ENCODE measurements at regions not wholly inside any gene's neighbourhood (a gene's known extent, or its start where the extent isn't known, plus 50 kb on each side); places are given as distances from the start of the nearest gene placed in this dataset.

GRCh38 chr3:162774613-162775100 is 1278.0 kb downstream of the OTOL1 start:
- Histone ChIP-seq H3K4me1 (ENCODE audit: control insufficient read depth in 3 of 3, insufficient read depth in 3 of 3, low read length in 3 of 3) (no peaks in the 10 kb centered on the region), H3K9me3 (ENCODE audit: control insufficient read depth in 3 of 3, low read length in 3 of 3) (no peaks in the 10 kb centered on the region), H3K36me3 (ENCODE audit: control insufficient read depth in 3 of 3, insufficient read depth in 3 of 3, low read length in 3 of 3) (no peaks in the 10 kb centered on the region), H3K27me3 (ENCODE audit: control insufficient read depth in 3 of 3, insufficient read depth in 3 of 3, low read length in 3 of 3) (no peaks in the 10 kb centered on the region), H3K9ac (ENCODE audit: low read depth in 1 of 3, low read length in 3 of 3) (no peak overlapping the region), H3K4me3 (ENCODE audit: low read length in 3 of 3) (no peak overlapping the region), H3K27ac (ENCODE audit: low read depth, low read length) (no peak overlapping the region)

GRCh38 chr3:162776148-162776547 is 1279.5 kb downstream of the OTOL1 start:
- no peaks in the 10 kb centered on the region for H3K9me3 ChIP-seq (ENCODE audit: control insufficient read depth in 3 of 3, low read length in 3 of 3)
- H3K36me3 ChIP-seq (ENCODE audit: control insufficient read depth in 3 of 3, insufficient read depth in 3 of 3, low read length in 3 of 3): no peaks in the 10 kb centered on the region
- no peak overlapping the region for H3K4me3 ChIP-seq (ENCODE audit: low read length in 3 of 3)
- no peaks in the 10 kb centered on the region for H3K27me3 ChIP-seq (ENCODE audit: control insufficient read depth in 3 of 3, insufficient read depth in 3 of 3, low read length in 3 of 3)
- H3K27ac ChIP-seq (ENCODE audit: low read depth, low read length): no peak overlapping the region
- no peaks in the 10 kb centered on the region for H3K4me1 ChIP-seq (ENCODE audit: control insufficient read depth in 3 of 3, insufficient read depth in 3 of 3, low read length in 3 of 3)
- no peak overlapping the region for H3K9ac ChIP-seq (ENCODE audit: low read depth in 1 of 3, low read length in 3 of 3)

GRCh38 chr3:162777118-162777517 is 1280.5 kb downstream of the OTOL1 start:
- no peak overlapping the region for H3K4me3 ChIP-seq (ENCODE audit: low read length in 3 of 3)
- H3K36me3 ChIP-seq (ENCODE audit: control insufficient read depth in 3 of 3, insufficient read depth in 3 of 3, low read length in 3 of 3): no peaks in the 10 kb centered on the region
- no peaks in the 10 kb centered on the region for H3K27me3 ChIP-seq (ENCODE audit: control insufficient read depth in 3 of 3, insufficient read depth in 3 of 3, low read length in 3 of 3)
- no peak overlapping the region for H3K27ac ChIP-seq (ENCODE audit: low read depth, low read length)
- H3K4me1 ChIP-seq (ENCODE audit: control insufficient read depth in 3 of 3, insufficient read depth in 3 of 3, low read length in 3 of 3): no peaks in the 10 kb centered on the region
- no peak overlapping the region for H3K9ac ChIP-seq (ENCODE audit: low read depth in 1 of 3, low read length in 3 of 3)
- H3K9me3 ChIP-seq (ENCODE audit: control insufficient read depth in 3 of 3, low read length in 3 of 3): no peaks in the 10 kb centered on the region

GRCh38 chr3:162780313-162780712 is 1283.7 kb downstream of the OTOL1 start:
- no peaks in the 10 kb centered on the region for H3K27me3 ChIP-seq (ENCODE audit: control insufficient read depth in 3 of 3, insufficient read depth in 3 of 3, low read length in 3 of 3)

GRCh38 chr3:162799910-162800309 is 1303.3 kb downstream of the OTOL1 start:
- Histone ChIP-seq H3K9me3 (ENCODE audit: control insufficient read depth in 3 of 3, low read length in 3 of 3) (no peaks in the 10 kb centered on the region), H3K27ac (ENCODE audit: low read depth, low read length) (no peak overlapping the region), H3K4me1 (ENCODE audit: control insufficient read depth in 3 of 3, insufficient read depth in 3 of 3, low read length in 3 of 3) (no peaks in the 10 kb centered on the region), H3K9ac (ENCODE audit: low read depth in 1 of 3, low read length in 3 of 3) (no peak overlapping the region), H3K36me3 (ENCODE audit: control insufficient read depth in 3 of 3, insufficient read depth in 3 of 3, low read length in 3 of 3) (no peaks in the 10 kb centered on the region), H3K4me3 (ENCODE audit: low read length in 3 of 3) (no peak overlapping the region), H3K27me3 (ENCODE audit: control insufficient read depth in 3 of 3, insufficient read depth in 3 of 3, low read length in 3 of 3) (no peaks in the 10 kb centered on the region)

More at GRCh38 chr3:162780313-162780712, 1283.7 kb downstream of the OTOL1 start:
- H3K9me3 ChIP-seq (ENCODE audit: control insufficient read depth in 3 of 3, low read length in 3 of 3): no peaks in the 10 kb centered on the region
- no peak overlapping the region for H3K4me3 ChIP-seq (ENCODE audit: low read length in 3 of 3)
- H3K4me1 ChIP-seq (ENCODE audit: control insufficient read depth in 3 of 3, insufficient read depth in 3 of 3, low read length in 3 of 3): no peaks in the 10 kb centered on the region
- no peak overlapping the region for H3K27ac ChIP-seq (ENCODE audit: low read depth, low read length)
- no peaks in the 10 kb centered on the region for H3K36me3 ChIP-seq (ENCODE audit: control insufficient read depth in 3 of 3, insufficient read depth in 3 of 3, low read length in 3 of 3)
- H3K9ac ChIP-seq (ENCODE audit: low read depth in 1 of 3, low read length in 3 of 3): no peak overlapping the region

GRCh38 chr3:162802228-162802965 is 1305.8 kb downstream of the OTOL1 start:
- H3K36me3 ChIP-seq (ENCODE audit: control insufficient read depth in 3 of 3, insufficient read depth in 3 of 3, low read length in 3 of 3): no peaks in the 10 kb centered on the region
- H3K4me3 ChIP-seq (ENCODE audit: low read length in 3 of 3): no peak overlapping the region
- no peak overlapping the region for H3K27ac ChIP-seq (ENCODE audit: low read depth, low read length)
- no peaks in the 10 kb centered on the region for H3K4me1 ChIP-seq (ENCODE audit: control insufficient read depth in 3 of 3, insufficient read depth in 3 of 3, low read length in 3 of 3)
- no peaks in the 10 kb centered on the region for H3K9me3 ChIP-seq (ENCODE audit: control insufficient read depth in 3 of 3, low read length in 3 of 3)
- H3K27me3 ChIP-seq (ENCODE audit: control insufficient read depth in 3 of 3, insufficient read depth in 3 of 3, low read length in 3 of 3): no peaks in the 10 kb centered on the region
- H3K9ac ChIP-seq (ENCODE audit: low read depth in 1 of 3, low read length in 3 of 3): no peak overlapping the region

GRCh38 chr3:162810776-162811175 is 1314.2 kb downstream of the OTOL1 start:
- H3K36me3 ChIP-seq (ENCODE audit: control insufficient read depth in 3 of 3, insufficient read depth in 3 of 3, low read length in 3 of 3): no peaks in the 10 kb centered on the region
- no peak overlapping the region for H3K4me3 ChIP-seq (ENCODE audit: low read length in 3 of 3)
- H3K9ac ChIP-seq (ENCODE audit: low read depth in 1 of 3, low read length in 3 of 3): no peak overlapping the region
- H3K27ac ChIP-seq (ENCODE audit: low read depth, low read length): no peak overlapping the region
- H3K4me1 ChIP-seq (ENCODE audit: control insufficient read depth in 3 of 3, insufficient read depth in 3 of 3, low read length in 3 of 3): no peaks in the 10 kb centered on the region
- no peaks in the 10 kb centered on the region for H3K9me3 ChIP-seq (ENCODE audit: control insufficient read depth in 3 of 3, low read length in 3 of 3)
- H3K27me3 ChIP-seq (ENCODE audit: control insufficient read depth in 3 of 3, insufficient read depth in 3 of 3, low read length in 3 of 3): no peaks in the 10 kb centered on the region

GRCh38 chr3:162842549-162843216 is 1346.1 kb downstream of the OTOL1 start:
- H3K4me3 ChIP-seq (ENCODE audit: low read length in 3 of 3): no peak overlapping the region
- no peaks in the 10 kb centered on the region for H3K4me1 ChIP-seq (ENCODE audit: control insufficient read depth in 3 of 3, insufficient read depth in 3 of 3, low read length in 3 of 3)
- H3K9me3 ChIP-seq (ENCODE audit: control insufficient read depth in 3 of 3, low read length in 3 of 3): no peaks in the 10 kb centered on the region
- no peaks in the 10 kb centered on the region for H3K36me3 ChIP-seq (ENCODE audit: control insufficient read depth in 3 of 3, insufficient read depth in 3 of 3, low read length in 3 of 3)
- H3K9ac ChIP-seq (ENCODE audit: low read depth in 1 of 3, low read length in 3 of 3): no peak overlapping the region
- H3K27me3 ChIP-seq (ENCODE audit: control insufficient read depth in 3 of 3, insufficient read depth in 3 of 3, low read length in 3 of 3): no peaks in the 10 kb centered on the region
- no peak overlapping the region for H3K27ac ChIP-seq (ENCODE audit: low read depth, low read length)

- Histone ChIP-seq H3K9ac (ENCODE audit: low read depth in 1 of 3, low read length in 3 of 3) (no peak overlapping the region), H3K27ac (ENCODE audit: low read depth, low read length) (no peak overlapping the region), H3K4me3 (ENCODE audit: low read length in 3 of 3) (no peak overlapping the region), H3K27me3 (ENCODE audit: control insufficient read depth in 3 of 3, insufficient read depth in 3 of 3, low read length in 3 of 3) (no peaks in the 10 kb centered on the region), H3K9me3 (ENCODE audit: control insufficient read depth in 3 of 3, low read length in 3 of 3) (no peaks in the 10 kb centered on the region), H3K36me3 (ENCODE audit: control insufficient read depth in 3 of 3, insufficient read depth in 3 of 3, low read length in 3 of 3) (no peaks in the 10 kb centered on the region), H3K4me1 (ENCODE audit: control insufficient read depth in 3 of 3, insufficient read depth in 3 of 3, low read length in 3 of 3) (no peaks in the 10 kb centered on the region)
These were observed 1349.3 kb downstream of the OTOL1 start for GRCh38 chr3:162845918-162846317.

GRCh38 chr3:162847511-162847910 is 1350.9 kb downstream of the OTOL1 start:
- no peaks in the 10 kb centered on the region for H3K9me3 ChIP-seq (ENCODE audit: control insufficient read depth in 3 of 3, low read length in 3 of 3)

More at GRCh38 chr3:162847511-162847910, 1350.9 kb downstream of the OTOL1 start:
- Histone ChIP-seq H3K4me1 (ENCODE audit: control insufficient read depth in 3 of 3, insufficient read depth in 3 of 3, low read length in 3 of 3) (no peaks in the 10 kb centered on the region), H3K27me3 (ENCODE audit: control insufficient read depth in 3 of 3, insufficient read depth in 3 of 3, low read length in 3 of 3) (no peaks in the 10 kb centered on the region), H3K36me3 (ENCODE audit: control insufficient read depth in 3 of 3, insufficient read depth in 3 of 3, low read length in 3 of 3) (no peaks in the 10 kb centered on the region), H3K27ac (ENCODE audit: low read depth, low read length) (no peak overlapping the region), H3K4me3 (ENCODE audit: low read length in 3 of 3) (no peak overlapping the region), H3K9ac (ENCODE audit: low read depth in 1 of 3, low read length in 3 of 3) (no peak overlapping the region)

Measured in skeletal muscle tissue (tissue), 3 donors.